NCI-H82 (cell line): ENCODE measurements at regions not wholly inside any gene's neighbourhood (a gene's known extent, or its start where the extent isn't known, plus 50 kb on each side); places are given as distances from the start of the nearest gene placed in this dataset.

ENCODE experiments used
- DNase-seq: peaks from one replicate; lab custom pipeline; 2025; lab: John Stamatoyannopoulos, UW

DNA sequence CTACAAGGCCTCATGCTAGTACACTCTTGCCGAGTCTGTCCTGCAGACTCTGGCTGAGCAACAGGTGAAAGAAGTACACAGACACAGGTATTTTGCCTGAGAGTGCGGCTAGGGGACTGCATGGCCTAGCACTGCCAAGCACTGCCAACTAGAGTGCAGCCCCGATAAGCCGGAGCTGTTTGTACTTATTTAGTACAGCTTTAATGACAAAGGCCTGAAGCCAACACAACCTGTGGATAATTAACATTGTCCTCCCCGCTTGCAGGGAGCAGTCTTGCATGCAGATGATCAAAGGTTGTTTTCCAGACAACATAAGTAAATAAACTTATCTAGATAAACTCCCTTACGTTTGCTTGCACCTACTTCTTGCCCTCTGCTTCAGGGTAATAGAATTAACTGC is 63.7 kb upstream of the MMADHC start:
- DNase-seq = no peak

DNA sequence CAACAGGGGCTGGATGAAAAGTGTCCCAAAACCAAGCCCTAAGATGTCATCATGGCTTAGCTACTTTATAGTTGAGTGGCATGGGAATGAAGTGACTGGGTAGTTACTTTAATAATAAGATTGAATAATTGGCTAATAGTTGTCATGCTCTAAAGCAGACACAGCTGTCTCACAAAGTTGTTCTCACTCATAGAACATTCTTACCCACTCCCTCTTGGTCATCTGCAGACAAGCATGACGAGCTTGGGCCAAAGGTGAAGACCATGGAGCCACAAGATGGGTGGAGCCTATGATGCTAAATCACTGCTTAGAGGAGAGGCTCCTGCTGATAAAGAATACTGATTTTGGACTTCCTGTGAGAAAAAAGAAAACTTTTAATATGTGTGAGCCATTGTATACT is 62.4 kb upstream of the MMADHC start:
- DNase-seq = no peak

DNA sequence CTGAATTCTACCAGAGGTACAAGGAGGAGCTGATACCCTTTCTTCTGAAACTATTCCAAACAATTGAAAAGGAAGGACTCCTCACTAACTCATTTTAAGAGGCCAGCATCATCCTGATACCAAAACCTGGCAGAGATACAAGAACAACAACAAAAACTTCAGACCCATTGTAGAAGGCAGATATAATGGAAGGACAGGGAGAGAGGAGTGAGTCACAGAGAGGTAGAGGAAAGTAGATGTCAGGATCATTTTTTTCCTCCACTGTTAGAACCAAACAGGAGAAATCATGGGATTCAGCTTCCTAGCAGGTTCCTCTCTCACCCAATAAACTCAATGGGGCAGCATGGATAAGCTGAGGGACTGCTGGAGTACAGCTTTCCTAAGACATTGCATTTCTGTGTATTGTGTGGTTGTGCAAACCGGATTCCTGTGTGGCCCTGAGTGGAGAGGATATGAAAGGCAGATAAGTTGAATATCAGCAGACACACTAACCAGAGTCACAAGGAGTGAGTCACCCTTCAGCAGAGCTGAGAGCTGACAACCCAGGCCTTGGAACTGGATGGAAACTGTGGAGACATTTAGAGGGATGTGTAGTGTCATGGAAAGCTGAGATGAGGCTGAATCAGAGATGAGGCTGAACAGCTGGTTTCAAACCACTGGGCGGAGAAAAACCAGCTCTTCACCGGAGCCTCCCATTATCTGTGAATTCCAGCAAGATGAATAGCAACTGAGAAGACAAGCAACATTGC is 60.9 kb upstream of the MMADHC start:
- no peak for DNase-seq

DNA sequence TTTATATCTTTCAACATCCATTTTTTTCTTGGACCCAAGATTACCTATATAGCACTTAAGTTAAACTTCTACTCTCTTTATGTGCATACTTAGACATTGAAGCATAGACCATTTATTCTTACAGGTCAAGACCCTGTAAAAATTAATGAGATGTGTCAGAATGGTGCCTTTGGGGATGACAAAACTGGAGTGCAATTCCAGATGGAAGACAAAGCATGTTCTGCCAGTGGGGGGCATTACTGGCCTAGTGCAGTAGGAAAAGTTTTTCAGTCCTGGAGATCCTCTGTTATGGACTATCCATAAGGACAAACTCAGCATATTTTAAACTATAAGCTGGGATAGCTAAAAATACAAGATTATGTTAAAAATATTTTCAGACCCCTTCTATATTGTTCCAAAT is 57.8 kb upstream of the MMADHC start:
- DNase-seq = no peak
